Fibroblast of the aortic adventitia (primary cell): ENCODE measurements at regions not wholly inside any gene's neighbourhood (a gene's known extent, or its start where the extent isn't known, plus 50 kb on each side); places are given as distances from the start of the nearest gene placed in this dataset. TPM values are rescaled to one million over a fixed set of nuclear protein-coding genes. Genes with fewer than 3 reads are reported as not detected.

Experiments used
- DNase-seq: peaks from one replicate; pipeline ENCODE4 v3.0.0-alpha.2; 2010; ENCODE audit warnings: low read depth
- H3K4me3 ChIP-seq: 2 replicates; pipeline ENCODE4 v1.5.1; 2011; ENCODE audit warnings: low read depth, mild to moderate bottlenecking, control low read depth, low read length, moderate library complexity
- CTCF ChIP-seq: IDR thresholded peaks from 2 replicates; pipeline ENCODE4 v1.5.1; 2011; ENCODE audit warnings: mild to moderate bottlenecking, low read length, control low read depth, inconsistent platforms; ENCODE audit not compliant: insufficient read depth
- small RNA-seq: library from RNA; depleted of rRNA; stranded (forward); fragments of <200 nt; gene quantifications from one replicate; pipeline ENCODE3, GENCODE V24; 2012

- DNase-seq, result no peak
- H3K4me3 ChIP-seq, result no peak overlapping the region
- no peak for TF ChIP-seq CTCF
Observed at GRCh38 chr5:81805086-81805485, 54.2 kb upstream of the SSBP2 start.

GRCh38 chr5:81803812-81804211 lies 52.9 kb upstream of the SSBP2 start:
- no peak for DNase-seq
- TF ChIP-seq CTCF, result no peak
- no peak overlapping the region for H3K4me3 ChIP-seq

GRCh38 chr5:81802625-81803024 lies 51.7 kb upstream of the SSBP2 start:
- H3K4me3 ChIP-seq, result no peak overlapping the region
- TF ChIP-seq CTCF, result no peak

GRCh38 chr5:81802020-81802419 lies 51.1 kb upstream of the SSBP2 start:
- TF ChIP-seq CTCF, result no peak
- H3K4me3 ChIP-seq, result no peak overlapping the region
- no peak for DNase-seq

More at GRCh38 chr5:81802625-81803024, 51.7 kb upstream of the SSBP2 start:
- DNase-seq, result no peak

- no peak overlapping the region for H3K4me3 ChIP-seq
- no peak for TF ChIP-seq CTCF
- no peak for DNase-seq
Observed at GRCh38 chr5:81800797-81801196, 49.9 kb upstream of the SSBP2 start.

Small RNA genes in the stretch of these regions (small RNA-seq; reads per million reads assigned to genes)
- not detected for gene SEM1P1
